ENCODE measurements at regions not wholly inside any gene's neighbourhood (a gene's known extent, or its start where the extent isn't known, plus 50 kb on each side); places are given as distances from the start of the nearest gene placed in this dataset.

- TF ChIP-seq EZH2 (IDR thresholded peaks at IDR 0.05; ENCODE audit: borderline replicate concordance, low read depth, low read length, severe bottlenecking): no peak
- TF ChIP-seq, protein P1, sequence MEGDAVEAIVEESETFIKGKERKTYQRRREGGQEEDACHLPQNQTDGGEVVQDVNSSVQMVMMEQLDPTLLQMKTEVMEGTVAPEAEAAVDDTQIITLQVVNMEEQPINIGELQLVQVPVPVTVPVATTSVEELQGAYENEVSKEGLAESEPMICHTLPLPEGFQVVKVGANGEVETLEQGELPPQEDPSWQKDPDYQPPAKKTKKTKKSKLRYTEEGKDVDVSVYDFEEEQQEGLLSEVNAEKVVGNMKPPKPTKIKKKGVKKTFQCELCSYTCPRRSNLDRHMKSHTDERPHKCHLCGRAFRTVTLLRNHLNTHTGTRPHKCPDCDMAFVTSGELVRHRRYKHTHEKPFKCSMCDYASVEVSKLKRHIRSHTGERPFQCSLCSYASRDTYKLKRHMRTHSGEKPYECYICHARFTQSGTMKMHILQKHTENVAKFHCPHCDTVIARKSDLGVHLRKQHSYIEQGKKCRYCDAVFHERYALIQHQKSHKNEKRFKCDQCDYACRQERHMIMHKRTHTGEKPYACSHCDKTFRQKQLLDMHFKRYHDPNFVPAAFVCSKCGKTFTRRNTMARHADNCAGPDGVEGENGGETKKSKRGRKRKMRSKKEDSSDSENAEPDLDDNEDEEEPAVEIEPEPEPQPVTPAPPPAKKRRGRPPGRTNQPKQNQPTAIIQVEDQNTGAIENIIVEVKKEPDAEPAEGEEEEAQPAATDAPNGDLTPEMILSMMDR (IDR thresholded peaks at IDR 0.05; ENCODE audit: extremely low read depth in 1 of 2, insufficient read depth in 1 of 2, low read depth in 1 of 2, low read length in 2 of 2): no peak
- TF ChIP-seq POLR2AphosphoS5 (IDR thresholded peaks at IDR 0.05; ENCODE audit: insufficient read depth, low read depth, low read length): no peak
Observed at GRCh38 chr20:39875492-39876110, 813.4 kb downstream of the MAFB start.
